Caco-2 (cell line): ENCODE measurements at regions not wholly inside any gene's neighbourhood (a gene's known extent, or its start where the extent isn't known, plus 50 kb on each side); places are given as distances from the start of the nearest gene placed in this dataset.

Experiments
- BruUV-seq: library from RNA; stranded (reverse); fragments of 400-500 nt; replicated peaks from 2 replicates; lab custom pipeline; 2021; lab: Mats Ljungman, UMichigan
- CTCF ChIA-PET: fragments of 300-600 bp; sonication (Branson Sonifier 250); formaldehyde crosslinking; loops from one replicate; lab custom pipeline; 2022; ENCODE audit warnings: antibody characterized with exemption; lab: Charles Lee
- POLR2A ChIA-PET: fragments of 300-600 bp; sonication (Branson Sonifier 250); formaldehyde crosslinking; loops from one replicate; lab custom pipeline; 2022; ENCODE audit warnings: antibody characterized with exemption; lab: Charles Lee
- DNase-seq, 2 experiments: peaks; one replicate each; pipeline versions ENCODE4 v3.0.0 to v3.0.0-alpha.2; 2020 to 2022
- H3K27me3 ChIP-seq: replicated peaks from 2 replicates; pipeline ENCODE4 v1.6.0; 2011; ENCODE audit warnings: low read length; ENCODE audit not compliant: control insufficient read depth, insufficient read depth
- H3K36me3 ChIP-seq: 2 replicates; pipeline ENCODE4 v1.5.1; 2011; ENCODE audit warnings: low read length; ENCODE audit not compliant: control insufficient read depth, insufficient read depth
- H3K4me1 ChIP-seq: fragments of 250-450 bp; sonication (Bioruptor Pico); 2 replicates; pipeline ENCODE4 v1.5.1; 2020; ENCODE audit warnings: mild to moderate bottlenecking
- H3K4me3 ChIP-seq: 2 replicates; pipeline ENCODE4 v1.5.1; 2011; ENCODE audit warnings: low read depth, mild to moderate bottlenecking, control low read depth, low read length
- H3K9me3 ChIP-seq: fragments of 250-450 bp; sonication (Bioruptor Pico); 2 replicates; pipeline ENCODE4 v1.5.1; 2020; ENCODE audit warnings: mild to moderate bottlenecking, moderate library complexity
- H3K27ac Mint-ChIP-seq: one replicate; pipeline ENCODE4 v1.8.0; 2022; ENCODE audit warnings: mixed read lengths; ENCODE audit not compliant: unreplicated experiment
- H3K27me3 Mint-ChIP-seq: one replicate; pipeline ENCODE4 v1.8.0; 2022; ENCODE audit warnings: mixed read lengths; ENCODE audit not compliant: insufficient read depth, unreplicated experiment
- H3K36me3 Mint-ChIP-seq: one replicate; pipeline ENCODE4 v1.8.0; 2022; ENCODE audit warnings: mild to moderate bottlenecking, mixed read lengths; ENCODE audit not compliant: insufficient read depth, unreplicated experiment
- H3K4me1 Mint-ChIP-seq: one replicate; pipeline ENCODE4 v1.8.0; 2022; ENCODE audit warnings: low read depth, mixed read lengths; ENCODE audit not compliant: unreplicated experiment
- H3K4me3 Mint-ChIP-seq: one replicate; pipeline ENCODE4 v1.8.0; 2022; ENCODE audit warnings: mild to moderate bottlenecking, moderate library complexity, mixed read lengths; ENCODE audit not compliant: unreplicated experiment
- H3K9me3 Mint-ChIP-seq: one replicate; pipeline ENCODE4 v1.8.0; 2022; ENCODE audit warnings: mixed read lengths; ENCODE audit not compliant: unreplicated experiment
- CTCF ChIP-seq, 2 experiments: fragments of 200-600 bp in 1 of 2; IDR thresholded peaks; 1 replicate in 1 of 2; 2 replicates in 1 of 2; pipeline versions ENCODE4 v1.5.1 to v1.8.0; 2011 to 2022; ENCODE audit warnings: antibody characterized with exemption in 1 of 2, control low read depth in 1 of 2, inconsistent platforms in 1 of 2, low read depth in 1 of 2, low read length in 1 of 2, mild to moderate bottlenecking in 1 of 2, moderate library complexity in 1 of 2; ENCODE audit not compliant: insufficient read depth in 1 of 2, severe bottlenecking in 1 of 2, unreplicated experiment in 1 of 2
- intact Hi-C: fragments of 100-400 bp; cut with micrococcal nuclease; formaldehyde crosslinking; loops from one replicate; pipeline ENCODE4 v1.10.0; 2022; ENCODE audit not compliant: unreplicated experiment

DNA sequence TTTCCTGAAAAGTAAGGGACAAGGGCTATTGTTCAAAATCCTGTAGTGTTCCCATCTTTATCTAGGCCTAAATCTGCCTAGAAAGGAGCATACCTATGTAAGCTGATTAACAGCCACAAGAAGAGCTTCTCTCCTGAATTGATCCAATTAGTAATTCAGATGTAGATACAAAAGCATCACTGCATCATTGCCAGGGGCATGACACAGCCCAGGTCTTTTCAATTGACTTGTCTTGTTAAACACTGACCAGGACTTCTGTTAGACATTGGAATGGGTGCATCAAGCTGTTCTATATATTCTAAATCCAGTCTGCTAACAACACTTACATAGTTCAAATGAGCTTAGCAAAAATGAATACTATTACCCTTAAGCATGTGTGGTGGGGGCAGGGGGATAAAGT lies 589.2 kb downstream of the INHBA start:
- Histone ChIP-seq H3K4me1 (peaks cover 8% of the 10 kb centered on the region; the same call in 1 of the 2 replicates), H3K36me3 (no peaks in the 10 kb centered on the region), H3K9me3 (no peaks in the 10 kb centered on the region), H3K27me3 (no peaks in the 10 kb centered on the region), H3K4me3 (no peak overlapping the region)
- peaks cover 9% of the 10 kb centered on the region for H3K9me3 Mint-ChIP-seq
- intact Hi-C loops = no loop called here
- H3K4me1 Mint-ChIP-seq = peaks cover 15% of the 10 kb centered on the region
- H3K27ac Mint-ChIP-seq = no peak overlapping the region
- no peak for DNase-seq
- H3K4me3 Mint-ChIP-seq = no peak overlapping the region
- CTCF ChIA-PET = no interaction called here
- no peaks in the 10 kb centered on the region for H3K27me3 Mint-ChIP-seq
- POLR2A ChIA-PET = no interaction called here
- no TSS peak for BruUV-seq
- no peak for TF ChIP-seq CTCF (IDR thresholded peaks at IDR 0.05; ENCODE audit: insufficient read depth in 1 of 2, low read depth in 1 of 2, low read length in 1 of 2, severe bottlenecking in 1 of 2, unreplicated experiment in 1 of 2)
- H3K36me3 Mint-ChIP-seq = no peaks in the 10 kb centered on the region

DNA sequence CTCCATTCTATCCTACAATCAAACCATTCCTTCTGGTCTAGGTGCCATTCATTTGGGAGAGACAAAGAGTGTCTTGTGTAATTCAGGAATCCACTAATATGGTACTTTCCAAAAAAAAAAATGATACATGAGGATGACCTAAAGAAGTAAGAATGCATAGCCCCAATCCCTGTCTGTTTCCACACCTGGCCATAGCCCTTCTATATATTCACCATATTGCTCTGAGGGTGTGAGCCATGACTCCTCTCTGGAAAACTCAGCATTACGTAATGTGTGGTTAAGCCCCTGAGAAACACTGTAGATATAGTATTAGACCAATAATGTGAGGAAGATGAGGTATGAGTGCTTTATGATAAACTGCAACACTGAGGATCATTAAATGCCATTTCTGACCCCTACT lies 592.7 kb downstream of the INHBA start:
- intact Hi-C loops = no loop called here
- H3K9me3 ChIP-seq = no peaks in the 10 kb centered on the region
- Mint-ChIP-seq H3K27me3 (no peaks in the 10 kb centered on the region), H3K36me3 (peaks cover 6% of the 10 kb centered on the region), H3K4me1 (peaks cover 21% of the 10 kb centered on the region), H3K9me3 (peaks cover 9% of the 10 kb centered on the region), H3K4me3 (no peak overlapping the region), H3K27ac (no peak overlapping the region)
- H3K4me3 ChIP-seq = no peak overlapping the region
- TF ChIP-seq CTCF (IDR thresholded peaks at IDR 0.05; ENCODE audit: insufficient read depth in 1 of 2, low read depth in 1 of 2, low read length in 1 of 2, severe bottlenecking in 1 of 2, unreplicated experiment in 1 of 2) = no peak
- no peaks in the 10 kb centered on the region for H3K36me3 ChIP-seq
- H3K27me3 ChIP-seq = no peaks in the 10 kb centered on the region
- POLR2A ChIA-PET = no interaction called here
- CTCF ChIA-PET = no interaction called here
- no peak for DNase-seq
- no TSS peak for BruUV-seq
- H3K4me1 ChIP-seq = peaks cover 29% of the 10 kb centered on the region

DNA sequence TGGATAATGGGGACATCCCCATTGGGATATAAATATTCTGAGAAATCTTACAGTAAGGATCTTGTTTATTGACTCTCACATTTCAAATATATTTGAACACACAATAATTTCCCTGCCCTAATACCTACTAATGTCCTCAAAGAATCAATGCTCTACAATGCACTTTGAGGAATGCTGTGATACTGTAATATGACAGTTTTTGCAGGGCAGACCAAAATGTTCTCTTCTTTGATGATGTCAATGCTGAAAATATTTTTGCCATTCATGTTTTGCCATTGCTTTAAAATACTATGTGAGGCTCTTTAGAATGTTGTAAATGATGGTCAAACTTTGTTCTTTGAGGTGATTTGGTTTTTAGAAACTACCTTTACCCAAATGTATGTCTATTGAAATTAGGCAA lies 594.1 kb downstream of the INHBA start:
- no peaks in the 10 kb centered on the region for H3K27me3 ChIP-seq
- H3K36me3 Mint-ChIP-seq = peaks cover 6% of the 10 kb centered on the region
- BruUV-seq = no TSS peak
- CTCF ChIA-PET = no interaction called here
- intact Hi-C loops = no loop called here
- no peaks in the 10 kb centered on the region for H3K36me3 ChIP-seq
- H3K4me1 ChIP-seq = peaks cover 29% of the 10 kb centered on the region
- peaks cover 16% of the 10 kb centered on the region for H3K4me1 Mint-ChIP-seq
- no peak overlapping the region for H3K4me3 Mint-ChIP-seq
- H3K4me3 ChIP-seq = no peak overlapping the region
- TF ChIP-seq CTCF (IDR thresholded peaks at IDR 0.05; ENCODE audit: insufficient read depth in 1 of 2, low read depth in 1 of 2, low read length in 1 of 2, severe bottlenecking in 1 of 2, unreplicated experiment in 1 of 2) = no peak
- H3K27ac Mint-ChIP-seq = no peak overlapping the region
- H3K9me3 Mint-ChIP-seq = peaks cover 9% of the 10 kb centered on the region
- POLR2A ChIA-PET = no interaction called here
- DNase-seq = no peak
- H3K27me3 Mint-ChIP-seq = no peaks in the 10 kb centered on the region
- no peaks in the 10 kb centered on the region for H3K9me3 ChIP-seq
